ENCODE measurements at regions not wholly inside any gene's neighbourhood (a gene's known extent, or its start where the extent isn't known, plus 50 kb on each side); places are given as distances from the start of the nearest gene placed in this dataset.
"Not testable (repeated sequence)": the region's sequence is repeated elsewhere in the genome, so short reads cannot be mapped to it uniquely, and the experiment has no call there.

DNA sequence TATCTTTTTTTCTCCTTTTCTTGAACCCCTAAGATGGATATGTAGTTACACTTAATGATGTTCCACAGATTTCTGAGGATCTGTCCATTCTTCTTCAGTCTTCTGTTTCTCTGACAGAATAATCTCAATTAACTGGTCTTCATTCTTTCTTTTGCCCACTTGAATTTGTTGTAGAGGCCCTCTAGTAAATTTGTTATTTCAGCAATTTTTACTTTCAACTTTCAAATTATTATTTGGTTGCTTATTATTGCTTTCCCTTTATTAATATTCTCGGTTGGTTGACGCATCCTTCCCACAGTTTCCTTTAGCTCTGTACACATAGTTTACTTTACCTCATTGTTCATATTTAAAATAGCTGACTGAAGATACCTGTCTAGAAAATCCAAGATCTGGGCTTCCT lies 1013.7 kb upstream of the CNTN5 start:
- no peak for DNase-seq

DNA sequence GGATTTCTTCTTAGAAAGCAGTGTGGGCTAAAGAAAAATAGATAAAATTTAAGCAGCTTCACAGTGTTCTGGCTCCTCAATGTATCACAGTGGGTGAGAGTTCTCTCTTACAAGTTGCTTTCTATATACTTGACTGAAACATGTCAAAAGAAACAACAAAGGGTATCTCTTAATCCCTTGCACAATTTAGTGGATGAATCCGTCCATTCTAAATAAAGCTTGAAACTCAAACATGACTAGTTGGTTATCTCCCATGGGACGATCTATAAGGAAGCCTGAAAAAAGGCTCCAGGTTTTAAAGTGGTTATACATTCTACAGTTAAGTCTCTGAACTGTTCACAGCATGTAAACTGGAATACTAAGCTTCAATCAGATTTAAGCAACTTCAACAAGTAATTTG lies 993.1 kb upstream of the CNTN5 start:
- no peak for DNase-seq

DNA sequence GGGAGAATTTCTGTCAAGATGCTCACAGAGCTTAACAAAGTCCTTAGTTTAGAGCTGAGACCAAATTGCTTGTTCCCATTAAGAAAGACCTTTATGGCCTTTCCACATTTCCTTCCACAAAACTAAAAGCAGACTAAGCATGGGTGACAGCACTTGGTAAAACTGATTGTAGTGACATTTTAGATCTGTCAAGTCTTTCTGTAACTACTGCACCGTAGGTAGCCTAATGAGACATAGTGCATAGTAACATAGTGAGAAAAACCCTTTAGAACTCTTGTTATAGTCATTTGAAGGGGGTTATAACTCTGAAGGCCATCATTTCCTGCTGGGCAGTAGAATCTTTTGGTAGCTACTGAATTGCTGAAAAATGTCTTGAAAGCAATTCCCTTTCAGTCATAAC lies 990.9 kb upstream of the CNTN5 start:
- no peak for DNase-seq

DNA sequence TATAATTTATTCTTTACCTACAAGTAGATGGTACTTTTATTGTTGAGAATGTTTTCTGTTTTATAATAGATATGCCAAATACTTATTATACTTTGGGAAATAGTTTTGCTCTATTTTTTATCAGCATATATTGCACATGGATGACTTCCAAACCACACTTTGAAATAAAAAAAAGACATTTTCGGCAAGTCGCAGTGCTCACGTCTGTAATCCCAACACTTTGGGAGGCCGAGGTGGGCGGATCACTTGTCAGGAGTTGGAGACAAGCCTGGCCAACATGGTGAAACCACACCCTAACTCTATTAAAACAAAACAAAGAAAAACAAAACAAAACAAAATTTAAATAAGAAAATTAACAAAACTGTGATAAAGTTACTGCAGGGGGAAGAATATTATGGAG lies 983.9 kb upstream of the CNTN5 start:
- no peak for DNase-seq

DNA sequence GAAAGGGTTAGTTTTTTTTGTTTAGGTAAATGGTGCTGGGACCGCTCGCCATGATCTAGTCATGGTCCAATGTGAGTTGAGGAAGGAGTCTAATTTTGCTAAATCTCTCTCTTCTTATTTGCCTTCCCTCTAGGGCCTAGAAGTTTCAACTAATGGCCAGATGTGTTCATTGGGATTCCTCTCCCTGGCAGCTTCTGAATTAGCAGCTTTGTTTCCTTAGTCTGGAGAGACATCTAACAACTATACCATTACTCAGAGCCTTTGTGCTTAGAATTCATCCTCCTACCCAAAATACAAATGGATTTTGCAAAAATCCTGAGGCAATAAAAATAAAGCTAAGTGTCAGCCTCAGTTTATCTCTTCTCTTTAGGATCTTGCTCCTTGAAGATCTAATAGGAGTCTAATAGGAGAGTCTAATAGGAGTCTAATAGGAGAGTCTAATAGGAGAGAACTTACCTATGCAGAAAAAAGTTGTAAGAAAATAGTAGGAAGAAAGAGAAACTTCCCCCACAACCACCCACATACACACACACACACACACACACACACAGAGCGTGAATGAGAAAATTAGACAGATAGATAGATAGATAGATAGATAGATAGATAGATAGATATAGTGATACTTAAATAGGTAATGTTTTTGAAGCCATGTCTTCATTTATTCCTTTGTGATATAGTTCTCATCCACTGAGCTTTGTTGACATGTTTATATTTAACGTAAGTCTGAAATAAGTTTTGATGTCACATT lies 980.5 kb upstream of the CNTN5 start:
- no peak for DNase-seq

DNA sequence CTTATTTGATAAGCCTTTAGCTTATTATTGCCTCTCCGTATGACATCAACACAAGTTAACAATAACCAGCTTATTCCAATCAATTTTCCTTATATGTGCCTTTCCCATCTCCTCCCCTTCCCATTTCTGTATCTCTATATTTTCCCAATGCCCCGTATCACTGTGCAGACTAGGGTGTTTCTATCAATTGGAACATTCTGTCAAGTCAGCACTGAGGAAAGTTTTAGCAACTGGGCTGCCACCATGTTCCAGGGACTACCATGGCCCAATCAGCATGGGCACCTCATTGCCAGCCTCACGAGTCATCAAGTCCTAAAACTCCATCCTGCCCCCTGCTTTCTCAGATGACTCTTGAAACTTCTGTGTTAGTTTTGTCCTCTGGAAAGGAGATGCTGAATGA lies 973.1 kb upstream of the CNTN5 start:
- no peak for DNase-seq

DNA sequence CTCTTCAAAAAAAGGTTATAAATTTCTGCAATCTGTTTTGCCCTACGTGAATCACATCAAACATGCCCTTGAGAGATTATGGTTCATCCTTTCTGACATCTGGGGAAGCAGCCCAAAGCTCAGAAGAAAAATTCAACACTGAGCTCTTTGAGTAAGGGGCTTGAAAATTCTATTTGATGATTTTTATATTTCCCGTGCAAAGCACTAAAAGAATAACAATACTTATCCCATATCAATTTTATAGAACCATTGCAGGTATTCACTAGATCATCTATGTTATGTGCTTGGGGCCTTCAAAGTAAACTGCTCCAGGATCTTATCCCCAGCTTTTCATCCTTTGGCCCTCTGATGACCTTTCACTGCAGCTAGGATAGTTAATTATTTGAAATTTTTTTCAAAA lies 966.9 kb upstream of the CNTN5 start:
- no peak for DNase-seq

DNA sequence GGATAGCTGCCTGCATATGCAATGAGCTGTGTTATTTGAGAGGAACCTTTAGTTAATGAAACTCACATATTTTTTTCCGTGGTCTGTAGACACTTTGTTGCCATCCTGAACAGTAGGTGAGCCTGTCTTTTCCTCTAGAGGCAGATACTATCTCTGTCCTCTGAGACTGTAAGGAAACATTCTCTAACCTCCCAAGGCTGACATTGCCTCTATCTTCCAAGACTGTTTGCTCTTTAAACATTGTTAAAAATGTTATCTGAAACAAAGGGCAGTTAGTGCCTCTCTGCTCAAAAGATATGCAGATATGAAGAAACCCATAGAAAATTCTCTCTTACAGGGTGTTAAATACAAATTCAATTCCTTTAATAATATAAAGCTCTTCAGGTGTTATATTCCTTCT lies 963.8 kb upstream of the CNTN5 start:
- DNase-seq, result no peak

DNA sequence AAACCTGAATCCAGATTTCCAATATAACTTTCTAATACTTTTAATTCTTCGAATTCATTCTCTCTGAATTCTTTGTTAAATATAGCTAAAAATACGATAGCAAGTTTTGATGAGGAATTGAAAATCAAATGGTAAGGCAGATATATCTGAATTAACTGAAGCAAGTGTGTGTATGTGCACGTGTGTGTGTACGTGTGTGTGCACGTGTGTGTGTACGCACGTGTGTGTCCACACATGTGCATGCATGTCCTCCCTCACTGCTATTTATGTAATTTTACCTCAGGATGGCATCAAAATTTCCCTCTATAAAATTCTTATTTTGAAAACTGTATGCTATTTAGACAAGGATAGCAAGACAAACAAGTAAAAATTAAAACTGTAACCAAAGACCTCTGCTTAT lies 961.3 kb upstream of the CNTN5 start:
- DNase-seq, result no peak

DNA sequence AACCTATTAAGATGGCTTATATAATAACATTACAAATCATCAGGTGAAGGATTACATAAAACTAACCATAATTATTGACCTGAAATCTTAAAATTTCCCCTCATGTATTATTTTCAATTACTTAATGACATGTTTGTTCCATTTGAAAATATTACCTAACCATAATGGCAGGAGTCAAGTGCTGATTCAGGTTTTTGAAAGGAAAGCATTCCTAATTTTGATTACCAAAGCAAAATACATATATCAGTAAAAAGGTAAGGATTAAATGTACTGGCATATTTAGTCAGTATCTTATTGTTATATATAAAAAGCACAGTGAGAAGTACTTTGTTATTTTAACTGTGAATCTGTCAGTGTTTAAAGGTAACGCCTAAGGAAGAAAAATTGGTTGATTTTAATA lies 960.0 kb upstream of the CNTN5 start:
- DNase-seq, result no peak

DNA sequence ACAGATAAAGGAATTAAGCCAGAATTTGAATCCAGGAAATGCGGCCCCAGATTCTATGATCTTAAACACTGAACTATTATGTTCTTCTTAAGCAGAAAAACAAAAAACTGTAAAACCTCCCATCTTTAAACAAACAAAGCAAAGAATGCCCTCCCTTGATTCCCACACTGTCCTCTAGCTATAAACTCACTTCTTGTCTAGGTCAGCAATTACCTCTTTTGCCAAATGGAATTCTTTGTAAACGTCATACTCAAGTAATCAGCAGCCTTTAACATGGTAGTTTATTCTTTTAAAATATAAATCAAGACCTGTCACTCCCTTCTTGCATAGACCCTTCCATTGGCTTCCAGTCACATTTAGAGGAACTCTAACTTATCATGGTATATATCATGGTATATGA lies 958.9 kb upstream of the CNTN5 start:
- DNase-seq, result no peak

DNA sequence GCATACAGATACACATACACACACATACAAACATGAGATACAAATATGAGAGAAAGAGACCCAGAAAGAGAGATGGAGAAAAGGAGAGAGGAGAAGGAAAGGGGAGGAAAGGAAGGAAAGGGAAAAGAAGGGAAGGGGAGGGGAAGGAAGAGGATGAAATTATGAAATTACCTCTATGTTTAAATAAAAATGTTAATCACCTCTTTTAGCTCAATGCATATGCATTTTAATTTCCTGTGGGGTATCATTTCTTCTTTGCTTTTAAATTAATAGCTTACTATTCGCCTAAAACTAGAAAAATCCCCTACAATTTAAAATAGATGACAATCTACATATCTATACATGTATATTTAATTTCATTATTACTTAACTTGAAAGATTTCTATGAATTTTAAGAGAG lies 958.0 kb upstream of the CNTN5 start:
- no peak for DNase-seq

DNA sequence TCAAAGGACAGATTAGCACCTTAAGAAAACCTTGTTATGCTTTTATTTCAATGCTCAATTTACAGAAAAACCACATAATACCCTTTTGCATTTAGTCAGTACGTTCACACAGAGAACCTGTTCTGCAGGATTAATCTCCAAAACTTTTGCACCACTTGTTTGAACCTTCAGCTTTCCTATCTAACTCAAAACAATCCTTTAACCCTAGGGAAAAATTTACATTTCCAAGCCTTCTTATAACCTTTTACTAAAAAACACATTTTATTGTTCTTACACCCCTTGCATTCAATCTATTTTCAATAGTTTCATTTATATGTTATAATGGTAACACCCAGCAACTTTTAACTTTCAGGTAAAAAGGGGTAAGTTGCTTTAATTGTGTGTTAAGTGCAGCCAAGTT lies 952.5 kb upstream of the CNTN5 start:
- DNase-seq, result no peak

DNA sequence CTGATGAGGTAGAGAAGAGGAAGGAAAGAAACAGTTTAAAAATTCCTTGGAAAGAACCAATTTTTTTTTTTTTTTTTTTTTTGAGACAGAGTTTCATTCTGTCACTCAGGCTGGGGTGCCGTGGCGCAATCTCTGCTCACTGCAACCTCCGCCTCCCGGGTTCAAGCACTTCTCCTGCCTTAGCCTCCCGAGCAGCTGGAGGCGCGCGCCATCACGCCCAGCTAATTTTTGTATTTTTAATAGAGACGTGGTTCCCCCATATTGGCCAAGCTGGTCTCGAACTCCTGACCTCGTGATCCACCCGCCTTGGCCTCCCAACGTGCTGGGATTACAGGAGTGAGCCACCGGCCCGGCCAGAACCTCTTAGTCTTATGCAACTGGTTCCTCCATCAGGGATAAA lies 951.6 kb upstream of the CNTN5 start:
- not testable (repeated sequence) for DNase-seq

DNA sequence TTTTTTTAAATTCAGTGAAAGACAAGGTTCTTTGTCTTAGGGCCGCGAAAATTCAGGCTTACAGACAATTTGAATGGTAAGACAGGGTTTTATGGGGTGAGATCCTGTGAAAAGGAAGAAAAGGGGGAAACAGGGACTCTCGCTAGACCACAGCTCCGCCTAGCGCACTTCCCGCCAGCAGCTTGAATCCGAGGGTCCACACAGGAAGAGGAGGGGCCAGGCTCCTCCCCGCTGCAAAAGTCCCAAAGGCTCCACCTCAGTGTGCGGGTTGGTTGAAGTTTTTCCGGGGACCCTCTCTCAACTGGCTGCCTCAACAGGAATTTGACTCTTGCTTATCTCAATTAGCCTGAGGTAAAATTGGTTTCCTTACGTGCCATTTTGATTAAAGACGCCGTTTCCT lies 950.9 kb upstream of the CNTN5 start:
- DNase-seq, result no peak

DNA sequence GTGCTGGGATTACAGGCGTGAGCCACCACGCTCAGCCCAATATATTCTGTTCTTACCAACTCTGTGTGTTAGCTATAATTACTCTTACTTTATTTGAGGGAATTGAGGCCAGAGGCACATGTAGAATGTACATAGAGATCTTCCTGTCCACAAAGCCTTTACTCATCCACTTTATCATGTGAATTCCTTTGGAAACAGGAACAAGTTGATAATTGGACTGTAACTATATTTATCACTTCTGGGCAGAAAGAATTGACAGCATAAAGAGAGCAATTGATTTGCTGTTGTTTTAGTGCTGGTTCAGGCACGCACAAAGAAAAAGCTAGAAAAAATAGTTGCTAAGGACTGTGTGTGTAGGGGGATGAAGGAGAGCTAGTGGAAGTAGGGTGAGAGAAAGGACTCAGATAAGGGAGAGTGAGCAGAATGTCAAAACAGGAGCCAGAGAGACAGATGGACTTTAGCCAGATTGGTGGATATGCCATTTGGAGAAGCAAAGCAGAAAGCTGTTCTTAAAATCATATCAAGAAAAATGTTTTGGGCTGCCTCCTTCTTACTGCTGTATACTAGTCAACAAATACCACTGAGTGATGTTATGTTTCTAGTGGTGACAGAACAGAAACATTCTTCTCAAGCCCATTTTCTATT lies 929.8 kb upstream of the CNTN5 start:
- no peak for DNase-seq

DNA sequence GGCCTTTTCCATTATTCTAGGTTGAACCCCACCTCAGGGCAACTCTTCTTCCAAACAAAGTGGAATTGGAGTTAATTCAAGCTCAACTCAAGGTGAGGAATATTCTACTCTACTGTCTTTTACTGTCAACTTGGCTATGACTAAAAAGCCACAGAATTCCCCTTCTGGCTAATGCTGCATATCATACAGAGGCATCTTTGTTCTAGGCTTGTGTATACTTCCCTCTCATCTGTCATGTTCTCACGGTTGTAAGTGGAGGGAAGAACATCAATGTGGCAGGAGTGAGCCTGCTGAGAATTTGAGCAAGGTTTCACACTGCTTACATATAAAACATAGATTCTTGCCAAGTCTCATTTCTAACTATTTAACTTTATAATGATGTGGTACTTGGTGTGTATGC lies 921.4 kb upstream of the CNTN5 start:
- no peak for DNase-seq

DNA sequence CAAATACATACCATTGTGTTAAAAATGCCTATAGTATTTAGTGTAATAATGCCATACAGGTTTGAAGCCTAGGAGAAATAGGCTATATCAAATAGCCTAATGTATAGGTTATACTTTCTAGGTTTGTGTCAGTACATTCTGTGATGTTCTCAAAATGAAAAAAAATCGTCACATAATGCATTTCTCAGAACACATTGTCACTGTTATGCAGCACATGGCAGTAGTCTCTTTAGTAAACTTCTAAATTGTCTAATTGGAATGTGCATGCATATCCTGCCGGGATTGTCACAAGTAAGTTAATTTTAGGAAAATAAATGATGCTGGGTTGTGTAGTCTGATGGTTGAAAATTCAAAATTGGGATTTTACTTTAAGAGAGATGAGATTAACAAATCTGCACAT lies 920.1 kb upstream of the CNTN5 start:
- no peak for DNase-seq

DNA sequence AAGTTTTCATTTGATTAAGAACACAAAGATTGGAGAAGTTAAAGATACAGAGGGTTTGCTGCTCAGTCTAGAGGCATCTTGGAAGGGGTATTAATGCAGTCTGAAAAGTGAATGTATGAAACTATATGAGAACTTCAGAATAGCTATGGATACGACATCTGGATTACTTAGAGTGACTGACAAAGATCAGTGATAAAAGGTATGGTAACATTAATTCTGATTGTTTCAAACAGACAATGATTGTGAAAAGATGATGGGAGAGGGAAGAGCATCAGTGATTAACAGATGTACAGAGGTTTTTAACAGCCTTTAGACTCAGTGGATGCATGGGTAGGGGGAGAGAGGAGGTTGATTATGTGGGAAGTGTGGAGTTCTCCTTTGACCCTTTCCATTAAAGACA lies 919.4 kb upstream of the CNTN5 start:
- DNase-seq, result no peak

DNA sequence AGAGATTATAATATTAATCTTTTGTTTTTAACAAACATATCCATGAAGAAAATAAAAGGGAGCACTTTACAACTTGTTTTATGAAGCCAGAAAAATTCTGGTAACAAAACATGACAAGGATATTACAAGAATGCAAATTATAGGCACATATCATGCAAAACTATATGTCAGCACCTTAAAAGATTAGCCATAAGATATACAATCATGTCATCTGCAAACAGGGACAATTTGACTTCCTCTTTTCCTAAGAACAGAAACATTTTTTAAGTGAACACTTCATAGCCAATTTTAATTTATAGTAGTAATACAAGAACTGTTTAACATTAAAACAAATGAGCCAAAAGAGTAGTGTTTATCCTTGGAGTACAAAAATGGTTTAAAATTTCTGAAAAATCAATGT lies 916.5 kb upstream of the CNTN5 start:
- DNase-seq, result no peak

DNA sequence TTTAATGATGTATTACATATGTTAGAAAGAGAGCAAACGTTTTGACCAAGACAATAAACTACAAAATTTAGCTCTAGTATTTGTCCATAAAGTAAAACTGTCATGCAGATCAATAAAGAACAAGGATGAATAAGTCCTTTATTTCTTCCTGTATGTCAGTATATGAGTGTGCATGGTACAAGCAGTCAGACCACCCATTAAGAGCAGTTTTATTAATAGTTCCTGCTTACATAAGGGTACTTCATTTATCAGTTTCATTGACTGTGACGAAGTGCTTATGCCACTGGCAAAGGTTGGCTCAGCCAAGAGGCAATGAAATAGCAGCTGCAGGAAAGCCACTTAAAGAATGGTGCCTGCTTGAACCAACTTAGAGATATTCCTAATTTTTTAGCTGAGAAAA lies 913.0 kb upstream of the CNTN5 start:
- no peak for DNase-seq

DNA sequence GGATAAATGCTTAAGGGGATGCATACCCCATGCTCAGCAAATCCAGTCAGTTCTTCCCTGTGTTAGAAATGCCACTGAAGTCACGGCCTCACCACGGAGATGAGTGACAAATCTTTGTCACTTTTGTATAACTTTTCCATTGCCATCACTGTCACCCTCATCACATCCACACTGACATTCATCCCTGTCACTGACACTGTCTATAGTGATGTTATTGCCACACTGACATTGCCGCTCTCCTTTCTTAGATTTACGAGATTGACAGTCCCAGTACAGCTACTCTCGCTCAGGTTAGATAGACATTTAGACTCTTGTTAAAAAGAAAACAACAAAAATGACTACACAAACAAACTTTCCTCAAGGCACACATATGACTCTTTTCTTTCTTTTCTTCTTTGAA lies 910.7 kb upstream of the CNTN5 start:
- no peak for DNase-seq

DNA sequence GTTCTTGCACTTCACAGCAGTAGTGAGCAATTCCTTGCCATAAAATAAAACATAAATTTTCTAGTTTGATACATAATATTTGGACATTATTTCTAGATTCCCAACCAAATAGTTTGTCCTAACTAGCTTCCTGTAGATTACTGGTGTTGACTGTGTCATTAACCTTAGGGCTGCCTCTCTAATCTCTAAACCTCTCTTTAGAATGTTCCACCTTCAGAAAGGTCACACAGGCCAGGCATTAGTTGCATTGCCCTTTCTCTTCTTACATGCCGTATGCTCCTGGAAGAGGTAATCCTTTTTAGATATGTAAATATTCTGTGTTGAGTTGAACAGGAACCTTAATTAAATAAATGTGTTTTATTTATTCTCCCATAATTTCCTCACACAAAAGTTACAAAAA lies 904.9 kb upstream of the CNTN5 start:
- DNase-seq, result no peak

DNA sequence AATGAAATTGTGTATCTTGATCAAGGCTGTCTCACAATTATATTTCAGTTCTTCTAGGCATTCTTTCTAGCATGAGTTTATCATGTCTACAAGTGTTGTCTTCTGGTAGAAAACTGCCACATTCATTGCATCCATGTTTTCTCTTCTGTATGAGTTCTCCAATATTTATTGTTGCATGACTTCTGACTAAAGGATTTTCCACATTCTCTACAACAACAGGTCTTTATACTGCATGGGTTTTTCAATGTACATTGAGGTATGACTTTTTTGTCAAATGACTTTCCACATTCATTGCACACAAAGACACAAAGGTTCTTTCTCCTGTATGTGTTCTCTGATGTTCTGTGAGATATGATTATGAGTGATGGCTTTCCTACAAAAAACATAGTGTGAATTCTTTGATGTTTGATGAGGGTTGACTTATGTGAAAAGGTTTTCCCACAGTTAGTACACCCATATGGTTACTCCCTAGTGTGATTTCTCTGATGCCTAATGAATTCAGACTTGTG lies 890.6 kb upstream of the CNTN5 start:
- DNase-seq, result no peak

Measured in muscle of arm (tissue), 1 donor.